Right atrium auricular region (tissue), 2 donors: ENCODE measurements at regions not wholly inside any gene's neighbourhood (a gene's known extent, or its start where the extent isn't known, plus 50 kb on each side); places are given as distances from the start of the nearest gene placed in this dataset.
"Not testable (repeated sequence)": the region's sequence is repeated elsewhere in the genome, so short reads cannot be mapped to it uniquely, and the experiment has no call there.

ENCODE experiments used
- DNase-seq: peaks from one replicate; pipeline ENCODE4 v3.0.0-alpha.2; 2019; ENCODE audit warnings: low spot score
- H3K27ac ChIP-seq, 2 donors: fragments of 200-600 bp; sonication (generic); 1 replicate in 1 of 2; 2 replicates in 1 of 2; pipeline ENCODE4 v1.5.1; 2016 to 2019
- H3K27me3 ChIP-seq, 2 donors: fragments of 200-600 bp; sonication (generic); one replicate each; pipeline versions ENCODE4 v1.5.1 to v1.6.0; 2017 to 2019
- H3K36me3 ChIP-seq: fragments of 200-600 bp; sonication (generic); one replicate; pipeline ENCODE4 v1.5.1; 2016
- H3K4me1 ChIP-seq, 2 donors: fragments of 200-600 bp; sonication (generic); one replicate each; pipeline versions ENCODE4 v1.5.1 to v1.6.0; 2017 to 2019
- H3K4me3 ChIP-seq, 2 donors: fragments of 200-600 bp; sonication (generic); 1 replicate in 1 of 2; 2 replicates in 1 of 2; pipeline ENCODE4 v1.5.1; 2017 to 2019; ENCODE audit warnings: mild to moderate bottlenecking in 1 of 2, moderate library complexity in 1 of 2
- H3K9me3 ChIP-seq, 2 donors: fragments of 200-600 bp; sonication (generic); one replicate each; pipeline ENCODE4 v1.5.1; 2019
- TF ChIP-seq, protein P1 (sequence below), 2 donors: fragments of 200-600 bp; sonication (generic); IDR thresholded peaks; one replicate each; pipeline ENCODE4 v1.5.1; 2019; ENCODE audit warnings: antibody characterized with exemption in 2 of 2

DNA sequence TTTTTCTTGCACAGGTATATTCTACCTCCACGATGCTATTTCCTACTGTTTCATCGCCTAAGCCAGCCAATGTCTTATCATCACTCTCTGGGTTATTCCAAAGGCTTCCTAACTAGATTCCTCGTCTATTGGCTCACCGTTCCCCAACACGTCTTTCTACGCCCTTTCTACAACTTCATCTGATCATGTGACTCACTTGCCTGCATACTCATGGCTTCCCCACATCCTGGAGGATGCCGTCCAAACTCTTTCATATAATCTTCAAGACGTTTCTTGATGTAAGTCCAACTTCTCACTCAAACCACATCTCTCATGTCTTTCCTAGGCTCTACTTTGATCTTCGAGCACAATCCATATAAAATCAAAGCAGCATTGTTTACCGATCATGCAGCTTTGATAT lies 322.0 kb upstream of the PPARGC1A start:
- TF ChIP-seq, protein P1, sequence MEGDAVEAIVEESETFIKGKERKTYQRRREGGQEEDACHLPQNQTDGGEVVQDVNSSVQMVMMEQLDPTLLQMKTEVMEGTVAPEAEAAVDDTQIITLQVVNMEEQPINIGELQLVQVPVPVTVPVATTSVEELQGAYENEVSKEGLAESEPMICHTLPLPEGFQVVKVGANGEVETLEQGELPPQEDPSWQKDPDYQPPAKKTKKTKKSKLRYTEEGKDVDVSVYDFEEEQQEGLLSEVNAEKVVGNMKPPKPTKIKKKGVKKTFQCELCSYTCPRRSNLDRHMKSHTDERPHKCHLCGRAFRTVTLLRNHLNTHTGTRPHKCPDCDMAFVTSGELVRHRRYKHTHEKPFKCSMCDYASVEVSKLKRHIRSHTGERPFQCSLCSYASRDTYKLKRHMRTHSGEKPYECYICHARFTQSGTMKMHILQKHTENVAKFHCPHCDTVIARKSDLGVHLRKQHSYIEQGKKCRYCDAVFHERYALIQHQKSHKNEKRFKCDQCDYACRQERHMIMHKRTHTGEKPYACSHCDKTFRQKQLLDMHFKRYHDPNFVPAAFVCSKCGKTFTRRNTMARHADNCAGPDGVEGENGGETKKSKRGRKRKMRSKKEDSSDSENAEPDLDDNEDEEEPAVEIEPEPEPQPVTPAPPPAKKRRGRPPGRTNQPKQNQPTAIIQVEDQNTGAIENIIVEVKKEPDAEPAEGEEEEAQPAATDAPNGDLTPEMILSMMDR (IDR thresholded peaks at IDR 0.05) = no peak

DNA sequence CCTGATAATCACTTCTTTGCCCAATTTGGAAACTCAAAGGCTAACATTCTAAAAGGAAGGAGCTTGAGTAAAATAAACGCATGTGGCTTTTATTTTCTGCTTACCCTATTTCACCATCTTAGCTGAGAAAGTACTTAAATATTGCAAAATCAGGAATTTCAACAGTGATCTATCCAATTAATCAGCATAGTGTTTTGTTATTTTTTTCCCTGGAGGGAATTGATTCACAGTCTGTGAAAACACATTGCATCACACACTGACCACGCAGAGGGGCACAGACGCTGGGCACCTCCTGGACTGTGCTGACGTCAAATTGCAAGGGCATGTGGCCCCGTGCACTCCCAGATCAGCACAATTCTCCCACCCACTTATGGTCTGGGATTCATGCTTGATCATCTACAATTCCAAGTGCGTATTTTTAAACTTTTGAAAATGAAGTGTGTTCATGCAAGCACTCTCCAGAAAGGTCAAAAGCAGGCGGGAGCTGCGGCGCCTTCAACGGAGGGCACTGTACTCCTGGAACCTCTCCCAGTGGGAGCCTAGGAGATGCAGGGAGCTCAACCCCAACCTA lies 320.6 kb upstream of the PPARGC1A start:
- DNase-seq = peak; percentile 79
- Histone ChIP-seq H3K9me3 (no peaks in the 10 kb centered on the region), H3K4me3 (no peak overlapping the region), H3K27me3 (no peaks in the 10 kb centered on the region), H3K27ac (peak overlapping the region in 1 of 2 donors; percentile 17), H3K36me3 (no peaks in the 10 kb centered on the region), H3K4me1 (no peaks in the 10 kb centered on the region)
- TF ChIP-seq, protein P1 (IDR thresholded peaks at IDR 0.05) = no peak

More for the DNA sequence above, 322.0 kb upstream of the PPARGC1A start:
- Histone ChIP-seq H3K27ac (no peak overlapping the region), H3K4me3 (no peak overlapping the region), H3K27me3 (no peaks in the 10 kb centered on the region), H3K36me3 (no peaks in the 10 kb centered on the region), H3K9me3 (no peaks in the 10 kb centered on the region), H3K4me1 (no peaks in the 10 kb centered on the region)
- no peak for DNase-seq

DNA sequence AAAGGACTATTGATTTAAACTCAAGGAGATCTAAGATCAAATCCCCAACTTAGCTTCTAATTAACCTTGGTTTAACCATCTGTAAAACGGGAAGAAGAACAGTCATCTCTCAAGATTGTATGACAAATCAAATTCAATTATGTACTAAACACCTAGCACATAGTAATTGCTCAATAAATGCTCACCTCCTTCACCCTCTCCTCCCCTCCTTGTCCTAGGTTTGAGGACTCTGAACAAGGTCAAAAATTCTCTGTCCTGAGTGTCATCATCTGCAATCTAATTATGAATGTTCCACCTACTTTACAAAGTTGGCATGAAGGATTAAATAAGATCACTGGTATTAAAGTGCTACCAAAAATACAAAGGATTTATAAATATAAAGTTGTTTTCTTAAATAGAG lies 320.1 kb upstream of the PPARGC1A start:
- H3K4me3 ChIP-seq = no peak overlapping the region
- no peaks in the 10 kb centered on the region for H3K36me3 ChIP-seq
- no peak for DNase-seq
- H3K27ac ChIP-seq = no peak overlapping the region
- no peaks in the 10 kb centered on the region for H3K9me3 ChIP-seq
- no peaks in the 10 kb centered on the region for H3K4me1 ChIP-seq
- TF ChIP-seq, protein P1 (IDR thresholded peaks at IDR 0.05) = no peak
- no peaks in the 10 kb centered on the region for H3K27me3 ChIP-seq

DNA sequence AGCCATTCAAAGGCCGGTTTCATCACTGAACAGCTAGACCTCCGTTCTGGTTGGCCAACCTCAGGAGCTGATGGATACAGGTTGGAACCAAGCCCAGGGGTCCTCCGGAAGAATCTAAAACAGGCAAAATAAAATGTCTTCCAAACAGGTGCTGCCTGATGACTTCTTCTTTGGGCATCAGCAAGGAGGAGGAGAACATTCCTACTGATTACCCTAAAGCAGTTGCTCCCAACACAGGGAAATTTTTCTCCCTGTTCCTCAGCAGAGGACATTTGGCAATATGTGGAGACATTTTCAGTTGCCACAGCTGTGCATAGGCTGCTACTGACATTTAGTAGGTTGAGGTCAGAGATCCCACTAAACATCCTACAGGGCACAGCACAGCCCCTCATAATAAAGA lies 319.3 kb upstream of the PPARGC1A start:
- DNase-seq = no peak
- no peaks in the 10 kb centered on the region for H3K27me3 ChIP-seq
- H3K4me3 ChIP-seq = no peak overlapping the region
- H3K4me1 ChIP-seq = no peaks in the 10 kb centered on the region
- TF ChIP-seq, protein P1 (IDR thresholded peaks at IDR 0.05) = no peak
- no peaks in the 10 kb centered on the region for H3K9me3 ChIP-seq
- H3K36me3 ChIP-seq = no peaks in the 10 kb centered on the region
- no peak overlapping the region for H3K27ac ChIP-seq

DNA sequence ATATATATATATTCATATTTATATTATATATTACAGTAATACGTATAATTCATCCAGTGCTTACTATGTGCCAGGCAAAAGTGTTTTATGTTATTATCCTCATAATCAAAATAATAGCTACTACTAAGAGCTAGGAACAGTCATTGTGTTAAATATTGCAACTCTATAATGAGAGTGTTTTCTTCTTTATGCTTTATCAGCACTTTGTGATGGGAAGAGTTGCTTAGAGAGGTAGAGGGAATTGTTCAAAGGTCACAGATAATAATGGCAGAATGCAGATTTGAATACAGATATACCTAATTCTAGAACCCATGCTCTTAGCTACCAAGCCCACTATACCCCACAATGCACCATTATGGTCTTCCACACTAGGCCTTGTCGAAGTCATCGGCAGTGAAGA lies 318.8 kb upstream of the PPARGC1A start:
- Histone ChIP-seq H3K36me3 (no peaks in the 10 kb centered on the region), H3K9me3 (no peaks in the 10 kb centered on the region), H3K4me1 (no peaks in the 10 kb centered on the region), H3K27ac (no peak overlapping the region), H3K27me3 (no peaks in the 10 kb centered on the region), H3K4me3 (no peak overlapping the region)
- DNase-seq = no peak
- TF ChIP-seq, protein P1 (IDR thresholded peaks at IDR 0.05) = no peak

DNA sequence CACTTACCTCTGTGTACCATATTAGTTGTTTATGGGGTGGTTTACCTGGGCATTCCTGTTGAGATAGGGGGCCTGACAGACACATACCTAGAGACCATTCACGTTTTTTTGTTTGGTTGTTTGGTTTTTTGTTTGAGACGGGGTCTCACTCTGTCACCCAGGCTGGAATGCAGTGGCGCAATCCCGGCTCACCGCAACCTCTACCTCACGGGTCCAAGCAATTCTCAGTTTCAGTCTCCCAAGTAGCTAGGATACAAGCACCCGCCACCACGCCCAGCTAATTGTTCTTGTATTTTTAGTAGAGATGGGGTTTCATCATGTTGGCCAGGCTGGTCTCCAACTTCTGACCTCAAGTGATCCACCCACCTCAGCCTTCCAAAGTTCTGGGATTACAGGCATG lies 314.9 kb upstream of the PPARGC1A start:
- not testable (repeated sequence) for H3K27me3 ChIP-seq, DNase-seq, H3K4me1 ChIP-seq, H3K4me3 ChIP-seq, H3K27ac ChIP-seq, H3K9me3 ChIP-seq, H3K36me3 ChIP-seq
